ENCODE measurements at regions not wholly inside any gene's neighbourhood (a gene's known extent, or its start where the extent isn't known, plus 50 kb on each side); places are given as distances from the start of the nearest gene placed in this dataset.

DNA sequence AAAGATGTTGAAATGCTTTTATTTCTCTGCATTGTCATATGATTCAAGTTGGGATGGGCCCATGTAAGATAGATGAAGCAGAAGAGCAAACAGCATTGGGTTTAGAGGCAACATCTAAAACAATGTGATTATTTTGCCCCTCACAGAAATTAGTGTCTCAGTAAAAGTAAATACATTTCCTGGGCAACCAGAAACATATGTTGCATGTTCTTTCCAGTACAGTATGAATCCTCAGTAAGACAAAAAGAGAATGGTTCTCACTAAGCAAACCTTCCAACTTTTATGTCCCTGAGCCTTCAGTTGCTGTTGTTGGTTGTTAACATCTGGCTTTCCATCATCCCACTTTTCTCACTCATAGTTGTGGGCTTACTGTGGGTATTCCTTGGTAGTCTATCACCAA lies 222.5 kb upstream of the PRPS1L1 start:
- DNase-seq (ENCODE audit: low read depth) = no peak
- TF ChIP-seq, protein P1, sequence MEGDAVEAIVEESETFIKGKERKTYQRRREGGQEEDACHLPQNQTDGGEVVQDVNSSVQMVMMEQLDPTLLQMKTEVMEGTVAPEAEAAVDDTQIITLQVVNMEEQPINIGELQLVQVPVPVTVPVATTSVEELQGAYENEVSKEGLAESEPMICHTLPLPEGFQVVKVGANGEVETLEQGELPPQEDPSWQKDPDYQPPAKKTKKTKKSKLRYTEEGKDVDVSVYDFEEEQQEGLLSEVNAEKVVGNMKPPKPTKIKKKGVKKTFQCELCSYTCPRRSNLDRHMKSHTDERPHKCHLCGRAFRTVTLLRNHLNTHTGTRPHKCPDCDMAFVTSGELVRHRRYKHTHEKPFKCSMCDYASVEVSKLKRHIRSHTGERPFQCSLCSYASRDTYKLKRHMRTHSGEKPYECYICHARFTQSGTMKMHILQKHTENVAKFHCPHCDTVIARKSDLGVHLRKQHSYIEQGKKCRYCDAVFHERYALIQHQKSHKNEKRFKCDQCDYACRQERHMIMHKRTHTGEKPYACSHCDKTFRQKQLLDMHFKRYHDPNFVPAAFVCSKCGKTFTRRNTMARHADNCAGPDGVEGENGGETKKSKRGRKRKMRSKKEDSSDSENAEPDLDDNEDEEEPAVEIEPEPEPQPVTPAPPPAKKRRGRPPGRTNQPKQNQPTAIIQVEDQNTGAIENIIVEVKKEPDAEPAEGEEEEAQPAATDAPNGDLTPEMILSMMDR (conservative IDR thresholded peaks at IDR 0.05; ENCODE audit: low read depth, low read length) = no peak
- H3K4me3 ChIP-seq (ENCODE audit: low read depth, low read length) = no peak overlapping the region

- H3K4me3 ChIP-seq (ENCODE audit: low read depth, low read length) = no peak overlapping the region
- TF ChIP-seq, protein P1 (conservative IDR thresholded peaks at IDR 0.05; ENCODE audit: low read depth, low read length) = no peak
- DNase-seq (ENCODE audit: low read depth) = peak; percentile 60
Measured at GRCh38 chr7:18257711-18258110, 230.1 kb upstream of the PRPS1L1 start.

GRCh38 chr7:18262058-18262457 lies 233.5 kb upstream of the HDAC9 start:
- TF ChIP-seq, protein P1 (conservative IDR thresholded peaks at IDR 0.05; ENCODE audit: low read depth, low read length) = no peak
- peak; percentile 11 for DNase-seq (ENCODE audit: low read depth)
- no peak overlapping the region for H3K4me3 ChIP-seq (ENCODE audit: low read depth, low read length)

- no peak for DNase-seq (ENCODE audit: low read depth)
- no peak overlapping the region for H3K4me3 ChIP-seq (ENCODE audit: low read depth, low read length)
- TF ChIP-seq, protein P1 (conservative IDR thresholded peaks at IDR 0.05; ENCODE audit: low read depth, low read length) = no peak
Measured at GRCh38 chr7:18265611-18266281, 229.8 kb upstream of the HDAC9 start.

- DNase-seq (ENCODE audit: low read depth) = no peak
- TF ChIP-seq, protein P1 (conservative IDR thresholded peaks at IDR 0.05; ENCODE audit: low read depth, low read length) = no peak
- no peak overlapping the region for H3K4me3 ChIP-seq (ENCODE audit: low read depth, low read length)
Measured at GRCh38 chr7:18268571-18268970, 227.0 kb upstream of the HDAC9 start.

DNA sequence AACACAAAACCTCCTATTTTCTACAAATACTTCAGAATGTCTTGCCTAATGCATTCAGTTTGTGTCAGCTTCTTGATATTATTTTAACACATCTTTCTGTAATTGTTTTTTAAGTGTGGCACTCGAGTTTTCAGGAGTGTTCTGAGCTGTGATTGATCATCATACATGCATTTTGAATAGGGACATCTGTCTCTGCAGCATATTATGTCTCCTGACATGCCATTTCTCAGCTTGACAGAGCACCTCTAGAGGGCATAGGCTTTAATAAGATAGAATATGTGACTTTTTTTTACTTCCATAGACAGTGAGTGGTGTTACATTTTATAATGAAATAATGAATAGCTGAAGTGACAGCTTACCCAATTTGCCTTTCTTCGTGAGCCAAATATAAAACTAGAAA lies 219.2 kb upstream of the HDAC9 start:
- no peak overlapping the region for H3K4me3 ChIP-seq (ENCODE audit: low read depth, low read length)
- no peak for DNase-seq (ENCODE audit: low read depth)
- TF ChIP-seq, protein P1 (conservative IDR thresholded peaks at IDR 0.05; ENCODE audit: low read depth, low read length) = no peak

- peak; percentile 7 for DNase-seq (ENCODE audit: low read depth)
- H3K4me3 ChIP-seq (ENCODE audit: low read depth, low read length) = no peak overlapping the region
- TF ChIP-seq, protein P1 (conservative IDR thresholded peaks at IDR 0.05; ENCODE audit: low read depth, low read length) = no peak
Measured at GRCh38 chr7:18278316-18278715, 217.2 kb upstream of the HDAC9 start.
